Panc1 (cell line): ENCODE measurements at regions not wholly inside any gene's neighbourhood (a gene's known extent, or its start where the extent isn't known, plus 50 kb on each side); places are given as distances from the start of the nearest gene placed in this dataset.

Experiments
- SIN3A ChIP-seq: IDR thresholded peaks from 2 replicates; pipeline ENCODE4 v1.6.1; 2012; ENCODE audit warnings: low read depth, mild to moderate bottlenecking, low read length, moderate library complexity, borderline replicate concordance; ENCODE audit not compliant: insufficient read depth
- TF ChIP-seq, protein P1 (sequence below): fragments of 450-650 bp; IDR thresholded peaks from 2 replicates; pipeline ENCODE4 v1.5.1; 2017; ENCODE audit warnings: mild to moderate bottlenecking

GRCh38 chr20:50356525-50356885 is 153.7 kb upstream of the PTPN1 start:
- TF ChIP-seq, protein P1, sequence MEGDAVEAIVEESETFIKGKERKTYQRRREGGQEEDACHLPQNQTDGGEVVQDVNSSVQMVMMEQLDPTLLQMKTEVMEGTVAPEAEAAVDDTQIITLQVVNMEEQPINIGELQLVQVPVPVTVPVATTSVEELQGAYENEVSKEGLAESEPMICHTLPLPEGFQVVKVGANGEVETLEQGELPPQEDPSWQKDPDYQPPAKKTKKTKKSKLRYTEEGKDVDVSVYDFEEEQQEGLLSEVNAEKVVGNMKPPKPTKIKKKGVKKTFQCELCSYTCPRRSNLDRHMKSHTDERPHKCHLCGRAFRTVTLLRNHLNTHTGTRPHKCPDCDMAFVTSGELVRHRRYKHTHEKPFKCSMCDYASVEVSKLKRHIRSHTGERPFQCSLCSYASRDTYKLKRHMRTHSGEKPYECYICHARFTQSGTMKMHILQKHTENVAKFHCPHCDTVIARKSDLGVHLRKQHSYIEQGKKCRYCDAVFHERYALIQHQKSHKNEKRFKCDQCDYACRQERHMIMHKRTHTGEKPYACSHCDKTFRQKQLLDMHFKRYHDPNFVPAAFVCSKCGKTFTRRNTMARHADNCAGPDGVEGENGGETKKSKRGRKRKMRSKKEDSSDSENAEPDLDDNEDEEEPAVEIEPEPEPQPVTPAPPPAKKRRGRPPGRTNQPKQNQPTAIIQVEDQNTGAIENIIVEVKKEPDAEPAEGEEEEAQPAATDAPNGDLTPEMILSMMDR: no peak
- no peak for TF ChIP-seq SIN3A
